PC-9 (cell line): ENCODE measurements at regions not wholly inside any gene's neighbourhood (a gene's known extent, or its start where the extent isn't known, plus 50 kb on each side); places are given as distances from the start of the nearest gene placed in this dataset.

Experiments used
- EZH2 ChIP-seq: fragments of 200-600 bp; sonication (generic); IDR thresholded peaks from 2 replicates; pipeline ENCODE4 v1.8.0; 2017; ENCODE audit warnings: antibody characterized with exemption, low read depth
- TF ChIP-seq, protein P1 (sequence below): fragments of 200-600 bp; sonication (generic); conservative IDR thresholded peaks from 2 replicates; pipeline ENCODE4 v1.6.1; 2017; ENCODE audit warnings: mixed run types, antibody characterized with exemption, mild to moderate bottlenecking, moderate library complexity

DNA sequence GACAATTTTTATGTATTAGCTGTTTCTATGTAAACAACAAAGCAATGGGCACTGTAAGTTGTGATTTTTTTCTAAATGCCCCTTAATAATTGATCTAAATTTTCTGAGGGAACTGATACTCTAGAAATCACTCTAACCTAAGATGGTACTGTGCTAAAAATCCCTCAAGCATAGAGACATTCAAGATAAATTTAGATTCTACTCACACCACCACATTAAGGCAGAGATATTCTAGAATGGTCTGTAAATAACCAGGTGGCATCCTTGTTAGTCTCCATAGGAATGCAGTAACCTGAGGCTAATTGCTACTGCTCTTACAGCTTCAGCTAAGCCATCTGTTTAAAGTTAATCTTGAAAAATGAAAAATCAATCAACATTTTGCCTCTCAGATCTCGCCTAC is 87.3 kb downstream of the SLC41A2 start:
- TF ChIP-seq, protein P1, sequence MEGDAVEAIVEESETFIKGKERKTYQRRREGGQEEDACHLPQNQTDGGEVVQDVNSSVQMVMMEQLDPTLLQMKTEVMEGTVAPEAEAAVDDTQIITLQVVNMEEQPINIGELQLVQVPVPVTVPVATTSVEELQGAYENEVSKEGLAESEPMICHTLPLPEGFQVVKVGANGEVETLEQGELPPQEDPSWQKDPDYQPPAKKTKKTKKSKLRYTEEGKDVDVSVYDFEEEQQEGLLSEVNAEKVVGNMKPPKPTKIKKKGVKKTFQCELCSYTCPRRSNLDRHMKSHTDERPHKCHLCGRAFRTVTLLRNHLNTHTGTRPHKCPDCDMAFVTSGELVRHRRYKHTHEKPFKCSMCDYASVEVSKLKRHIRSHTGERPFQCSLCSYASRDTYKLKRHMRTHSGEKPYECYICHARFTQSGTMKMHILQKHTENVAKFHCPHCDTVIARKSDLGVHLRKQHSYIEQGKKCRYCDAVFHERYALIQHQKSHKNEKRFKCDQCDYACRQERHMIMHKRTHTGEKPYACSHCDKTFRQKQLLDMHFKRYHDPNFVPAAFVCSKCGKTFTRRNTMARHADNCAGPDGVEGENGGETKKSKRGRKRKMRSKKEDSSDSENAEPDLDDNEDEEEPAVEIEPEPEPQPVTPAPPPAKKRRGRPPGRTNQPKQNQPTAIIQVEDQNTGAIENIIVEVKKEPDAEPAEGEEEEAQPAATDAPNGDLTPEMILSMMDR: no peak
- no peak for TF ChIP-seq EZH2
